MCF 10A (cell line): ENCODE measurements at regions not wholly inside any gene's neighbourhood (a gene's known extent, or its start where the extent isn't known, plus 50 kb on each side); places are given as distances from the start of the nearest gene placed in this dataset.

Experiments
- BruUV-seq: library from RNA; stranded (reverse); fragments of 400-500 nt; replicated peaks from 2 replicates; lab custom pipeline; 2021; lab: Mats Ljungman, UMichigan
- CTCF ChIA-PET: fragments of 300-600 bp; sonication (Branson Sonifier 250); formaldehyde crosslinking; extraction: SDS; loops from one replicate; lab custom pipeline; 2021; ENCODE audit warnings: antibody characterized with exemption, inconsistent platforms; lab: Yijun Ruan, JAX
- POLR2A ChIA-PET: fragments of 300-600, 350-650 bp; sonication (Branson Sonifier 250); formaldehyde crosslinking; extraction: SDS; loops from one replicate; lab custom pipeline; 2020; ENCODE audit warnings: antibody characterized with exemption, inconsistent platforms; lab: Yijun Ruan, JAX
- DNase-seq: peaks from one replicate; pipeline ENCODE4 v3.0.0-alpha.2; 2018; ENCODE audit not compliant: unreplicated experiment
- H3K27ac Mint-ChIP-seq: one replicate; pipeline ENCODE4 v1.8.0; 2022; ENCODE audit warnings: mild to moderate bottlenecking, low read depth, mixed read lengths; ENCODE audit not compliant: unreplicated experiment
- H3K27me3 Mint-ChIP-seq: one replicate; pipeline ENCODE4 v1.8.0; 2022; ENCODE audit warnings: mixed read lengths; ENCODE audit not compliant: insufficient read depth, unreplicated experiment
- H3K36me3 Mint-ChIP-seq: one replicate; pipeline ENCODE4 v1.8.0; 2022; ENCODE audit warnings: mild to moderate bottlenecking, moderate library complexity, mixed read lengths; ENCODE audit not compliant: insufficient read depth, unreplicated experiment
- H3K4me1 Mint-ChIP-seq: one replicate; pipeline ENCODE4 v1.8.0; 2022; ENCODE audit warnings: mixed read lengths; ENCODE audit not compliant: insufficient read depth, unreplicated experiment
- H3K4me3 Mint-ChIP-seq: one replicate; pipeline ENCODE4 v1.8.0; 2022; ENCODE audit warnings: mild to moderate bottlenecking, moderate library complexity, mixed read lengths; ENCODE audit not compliant: unreplicated experiment
- H3K9me3 Mint-ChIP-seq: one replicate; pipeline ENCODE4 v1.8.0; 2022; ENCODE audit warnings: mixed read lengths; ENCODE audit not compliant: unreplicated experiment
- CTCF ChIP-seq: fragments of 200-600 bp; IDR thresholded peaks from one replicate; pipeline ENCODE4 v1.8.0; 2022; ENCODE audit warnings: antibody characterized with exemption, mild to moderate bottlenecking; ENCODE audit not compliant: unreplicated experiment
- intact Hi-C: fragments of 100-400 bp; cut with micrococcal nuclease; formaldehyde crosslinking; loops from 2 replicates; pipeline ENCODE4 v1.14.1; 2022

DNA sequence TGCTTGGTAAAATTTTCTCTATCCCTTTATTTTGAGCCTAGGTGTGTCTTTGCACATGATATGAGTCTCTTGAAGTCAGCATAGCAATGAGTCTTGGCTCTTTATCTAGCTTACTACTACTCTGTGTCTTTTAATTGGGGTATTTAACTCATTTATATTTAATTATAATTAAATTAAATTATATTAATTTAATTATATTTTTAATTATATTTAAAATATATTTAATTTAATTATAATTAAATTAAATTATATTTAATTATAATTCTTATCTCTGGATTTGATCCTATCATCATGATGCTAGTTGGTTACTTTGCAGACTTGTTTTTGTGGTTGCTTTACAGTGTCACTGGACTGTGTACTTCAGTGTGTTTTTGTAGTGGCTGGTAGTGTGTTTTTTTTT, 201.2 kb upstream of the ITM2A start:
- Mint-ChIP-seq H3K4me1 (no peaks in the 10 kb centered on the region), H3K27ac (no peak overlapping the region), H3K4me3 (no peak overlapping the region), H3K27me3 (no peaks in the 10 kb centered on the region), H3K9me3 (peaks cover 16% of the 10 kb centered on the region), H3K36me3 (no peaks in the 10 kb centered on the region)
- no peak for DNase-seq
- TF ChIP-seq CTCF = no peak
- intact Hi-C loops = no loop called here
- CTCF ChIA-PET = no interaction called here
- POLR2A ChIA-PET = no interaction called here
- no TSS peak for BruUV-seq

GRCh38 chrX:79564362-79564761, 197.2 kb upstream of the ITM2A start:
- Mint-ChIP-seq H3K27ac (no peak overlapping the region), H3K4me3 (no peak overlapping the region), H3K36me3 (no peaks in the 10 kb centered on the region), H3K27me3 (no peaks in the 10 kb centered on the region), H3K9me3 (peaks cover 16% of the 10 kb centered on the region), H3K4me1 (no peaks in the 10 kb centered on the region)
- CTCF ChIA-PET = interaction anchor here (0.6 to 0.7 kb wide), 3 partner anchors 48 to 720 kb away, joined by 3 to 4 read pairs (median 3); no protein-coding TSS in a partner anchor
- POLR2A ChIA-PET = no interaction called here
- no TSS peak for BruUV-seq
- intact Hi-C loops = no loop called here
- no peak for TF ChIP-seq CTCF
- no peak for DNase-seq

DNA sequence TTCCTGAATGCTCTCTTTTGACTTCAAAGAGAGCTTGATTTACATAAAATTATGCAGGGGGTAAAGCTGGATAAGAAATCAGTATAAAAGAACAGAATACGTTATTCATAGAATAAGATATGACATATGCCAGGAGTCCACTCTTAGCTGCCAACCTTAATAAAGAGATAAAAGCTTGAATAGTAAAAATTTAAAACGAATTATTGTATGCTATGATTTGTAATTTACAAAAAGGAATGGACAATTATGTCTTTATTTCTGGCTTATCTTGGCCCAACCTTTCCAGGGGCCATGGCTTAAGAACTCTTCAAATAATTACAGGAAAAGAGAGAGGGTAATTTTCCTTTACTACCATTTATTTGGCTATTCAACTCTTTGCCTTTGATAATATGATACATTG, 192.2 kb upstream of the ITM2A start:
- Mint-ChIP-seq H3K4me1 (no peaks in the 10 kb centered on the region), H3K27ac (no peak overlapping the region), H3K4me3 (no peak overlapping the region)

GRCh38 chrX:79557212-79557611, 190.1 kb upstream of the ITM2A start:
- Mint-ChIP-seq H3K36me3 (no peaks in the 10 kb centered on the region), H3K4me1 (no peaks in the 10 kb centered on the region), H3K27ac (no peak overlapping the region), H3K27me3 (no peaks in the 10 kb centered on the region), H3K4me3 (no peak overlapping the region), H3K9me3 (peaks cover 12% of the 10 kb centered on the region)
- no peak for TF ChIP-seq CTCF
- ChIA-PET CTCF (no interaction called here), POLR2A (interaction anchor here (0.7 kb wide), 1 partner anchor 14 kb away, joined by 3 read pairs; no protein-coding TSS in a partner anchor)
- BruUV-seq = no TSS peak
- no peak for DNase-seq
- intact Hi-C loops = no loop called here

More for the DNA sequence above, 192.2 kb upstream of the ITM2A start:
- H3K36me3 Mint-ChIP-seq = no peaks in the 10 kb centered on the region
- H3K9me3 Mint-ChIP-seq = peaks cover 18% of the 10 kb centered on the region
- intact Hi-C loops = no loop called here
- no peak for DNase-seq
- H3K27me3 Mint-ChIP-seq = no peaks in the 10 kb centered on the region
- TF ChIP-seq CTCF = no peak
- no TSS peak for BruUV-seq
- ChIA-PET CTCF (no interaction called here), POLR2A (no interaction called here)
